Upper lobe of right lung (tissue), 1 donor: ENCODE measurements at regions not wholly inside any gene's neighbourhood (a gene's known extent, or its start where the extent isn't known, plus 50 kb on each side); places are given as distances from the start of the nearest gene placed in this dataset.
"Not testable (repeated sequence)": the region's sequence is repeated elsewhere in the genome, so short reads cannot be mapped to it uniquely, and the experiment has no call there.

Experiments
- ATAC-seq: fragments of 200-7000 bp; cut with Tn5 transposase; one replicate; pipeline ENCODE4 v1.9.1; 2020; ENCODE audit warnings: mild to moderate bottlenecking, moderate library complexity
- DNase-seq: peaks from one replicate; pipeline ENCODE4 v3.0.0-alpha.2; 2020
- H3K27ac ChIP-seq: fragments of 200-600 bp; one replicate; pipeline ENCODE4 v1.8.0; 2022
- H3K27me3 ChIP-seq: fragments of 200-600 bp; one replicate; pipeline ENCODE4 v1.8.0; 2022; ENCODE audit warnings: mild to moderate bottlenecking
- H3K36me3 ChIP-seq: fragments of 200-600 bp; one replicate; pipeline ENCODE4 v1.8.0; 2022
- H3K4me1 ChIP-seq: fragments of 200-600 bp; one replicate; pipeline ENCODE4 v1.8.0; 2022
- H3K4me3 ChIP-seq: fragments of 200-600 bp; one replicate; pipeline ENCODE4 v1.8.0; 2022; ENCODE audit warnings: mild to moderate bottlenecking
- H3K9me3 ChIP-seq: fragments of 200-600 bp; one replicate; pipeline ENCODE4 v1.8.0; 2022
- CTCF ChIP-seq: fragments of 200-600 bp; IDR thresholded peaks from one replicate; pipeline ENCODE4 v1.8.0; 2022; ENCODE audit warnings: antibody characterized with exemption
- intact Hi-C: fragments of 100-400 bp; cut with DNase I; formaldehyde crosslinking; loops from one replicate; pipeline ENCODE4 v1.11.0; 2022
- donor health status: DM: no; HTN: yes; CAD: no; lungs with severe emphysema.

- no peak for TF ChIP-seq CTCF
- no peaks in the 10 kb centered on the region for H3K4me1 ChIP-seq
- no peak overlapping the region for H3K27ac ChIP-seq
- ATAC-seq (no peak), DNase-seq (no peak)
- H3K27me3 ChIP-seq: no peaks in the 10 kb centered on the region
- H3K4me3 ChIP-seq: no peak overlapping the region
- no peaks in the 10 kb centered on the region for H3K36me3 ChIP-seq
- H3K9me3 ChIP-seq: no peaks in the 10 kb centered on the region
- intact Hi-C loops: no loop called here
These were observed 312.5 kb upstream of the PDE3A start for GRCh38 chr12:20055856-20056255.

GRCh38 chr12:20057398-20057797 is 310.9 kb upstream of the PDE3A start:
- no peak overlapping the region for H3K4me3 ChIP-seq
- TF ChIP-seq CTCF: no peak
- no peaks in the 10 kb centered on the region for H3K27me3 ChIP-seq
- intact Hi-C loops: no loop called here
- no peak overlapping the region for H3K27ac ChIP-seq
- ATAC-seq (no peak), DNase-seq (no peak)
- H3K4me1 ChIP-seq: no peaks in the 10 kb centered on the region
- H3K36me3 ChIP-seq: no peaks in the 10 kb centered on the region
- no peaks in the 10 kb centered on the region for H3K9me3 ChIP-seq

- no peak for DNase-seq
- TF ChIP-seq CTCF: no peak
- no peak for ATAC-seq
- Histone ChIP-seq H3K27me3 (no peaks in the 10 kb centered on the region), H3K9me3 (no peaks in the 10 kb centered on the region), H3K36me3 (no peaks in the 10 kb centered on the region), H3K27ac (no peak overlapping the region), H3K4me1 (no peaks in the 10 kb centered on the region), H3K4me3 (no peak overlapping the region)
- intact Hi-C loops: no loop called here
These were observed 305.2 kb upstream of the PDE3A start for GRCh38 chr12:20063116-20063515.

- H3K4me1 ChIP-seq: no peaks in the 10 kb centered on the region
- no peak for DNase-seq
- H3K9me3 ChIP-seq: no peaks in the 10 kb centered on the region
- no peak overlapping the region for H3K27ac ChIP-seq
- ATAC-seq: no peak
- no peaks in the 10 kb centered on the region for H3K27me3 ChIP-seq
- intact Hi-C loops: no loop called here
- no peak overlapping the region for H3K4me3 ChIP-seq
- no peaks in the 10 kb centered on the region for H3K36me3 ChIP-seq
- TF ChIP-seq CTCF: no peak
These were observed 290.7 kb upstream of the PDE3A start for GRCh38 chr12:20077618-20078017.

GRCh38 chr12:20089077-20089476 is 279.3 kb upstream of the PDE3A start:
- DNase-seq: no peak
- intact Hi-C loops: no loop called here

GRCh38 chr12:20093190-20093810 is 275.0 kb upstream of the PDE3A start:
- H3K36me3 ChIP-seq, H3K4me3 ChIP-seq, H3K27me3 ChIP-seq, ATAC-seq, H3K27ac ChIP-seq, H3K4me1 ChIP-seq, H3K9me3 ChIP-seq, intact Hi-C loops, DNase-seq: not testable (repeated sequence)

More at GRCh38 chr12:20089077-20089476, 279.3 kb upstream of the PDE3A start:
- no peak for TF ChIP-seq CTCF
- H3K9me3 ChIP-seq: no peaks in the 10 kb centered on the region
- H3K36me3 ChIP-seq: no peaks in the 10 kb centered on the region
- H3K4me1 ChIP-seq: no peaks in the 10 kb centered on the region
- no peak overlapping the region for H3K27ac ChIP-seq
- H3K27me3 ChIP-seq: no peaks in the 10 kb centered on the region
- H3K4me3 ChIP-seq: no peak overlapping the region
- ATAC-seq: no peak
